ENCODE measurements at regions not wholly inside any gene's neighbourhood (a gene's known extent, or its start where the extent isn't known, plus 50 kb on each side); places are given as distances from the start of the nearest gene placed in this dataset.
"Not testable (repeated sequence)": the region's sequence is repeated elsewhere in the genome, so short reads cannot be mapped to it uniquely, and the experiment has no call there.

- no peak for DNase-seq (ENCODE audit: low read depth, low spot score)
These were observed 2365.6 kb downstream of the ARAP2 start for GRCh38 chr4:33878710-33879109.

GRCh38 chr4:33881176-33881575 lies 2363.1 kb downstream of the ARAP2 start:
- DNase-seq (ENCODE audit: low read depth, low spot score) = no peak

DNA sequence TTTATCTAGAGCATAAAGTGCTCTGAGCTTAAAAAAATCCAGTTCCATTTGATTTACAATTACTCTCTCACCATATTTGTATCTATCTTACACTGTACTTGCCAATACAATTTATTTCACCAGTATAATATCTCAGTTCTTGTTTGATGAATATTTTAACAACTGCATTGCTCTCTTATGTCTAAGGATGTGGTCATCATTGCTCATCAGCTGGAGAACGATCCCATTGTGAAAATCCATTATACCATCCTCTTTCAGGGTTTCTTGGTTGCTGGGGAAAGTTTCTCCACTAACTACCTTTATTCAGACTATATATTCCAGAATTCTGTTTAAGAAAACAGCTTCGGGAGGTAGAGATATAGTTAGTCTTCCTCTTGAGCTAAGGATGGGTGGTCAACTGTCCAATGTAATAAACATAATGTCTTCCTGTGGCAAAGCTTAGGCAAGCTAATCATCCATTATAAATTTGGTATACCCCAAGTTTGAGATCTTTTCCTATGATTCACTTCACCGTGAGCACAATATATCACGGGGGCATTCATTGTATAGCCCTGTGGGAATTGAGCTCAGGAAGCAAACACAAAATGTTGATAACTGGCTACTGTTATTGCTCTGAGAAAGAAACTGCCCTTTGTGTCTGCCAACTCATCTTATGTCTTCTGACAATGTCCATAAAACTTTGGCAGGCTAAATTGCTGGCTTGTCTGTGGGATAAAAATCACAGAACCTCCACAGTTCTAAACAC lies 2361.9 kb downstream of the ARAP2 start:
- no peak for DNase-seq (ENCODE audit: low read depth, low spot score)

- DNase-seq (ENCODE audit: low read depth, low spot score) = no peak
These were observed 2361.2 kb downstream of the ARAP2 start for GRCh38 chr4:33883111-33883510.

DNA sequence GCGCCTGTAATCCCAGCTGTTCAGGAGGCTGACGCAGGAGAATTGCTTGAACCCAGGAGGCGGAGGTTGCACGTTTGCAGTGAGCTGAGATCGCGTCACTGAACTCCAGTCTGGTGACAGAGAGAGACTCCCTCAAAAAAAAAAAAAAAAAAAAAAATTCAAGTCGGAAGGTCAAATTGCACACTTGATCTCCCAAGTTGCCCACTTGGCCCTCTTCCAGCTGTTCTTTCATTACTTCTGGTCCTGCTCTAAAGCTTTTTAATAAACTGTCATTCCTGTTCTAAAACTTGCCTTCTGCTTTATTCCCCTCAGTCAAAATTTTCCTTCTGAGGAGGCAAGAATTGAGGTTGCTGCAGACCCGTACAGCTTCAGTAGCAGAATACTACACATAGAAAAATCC lies 2358.0 kb downstream of the ARAP2 start:
- DNase-seq (ENCODE audit: low read depth, low spot score) = no peak

DNA sequence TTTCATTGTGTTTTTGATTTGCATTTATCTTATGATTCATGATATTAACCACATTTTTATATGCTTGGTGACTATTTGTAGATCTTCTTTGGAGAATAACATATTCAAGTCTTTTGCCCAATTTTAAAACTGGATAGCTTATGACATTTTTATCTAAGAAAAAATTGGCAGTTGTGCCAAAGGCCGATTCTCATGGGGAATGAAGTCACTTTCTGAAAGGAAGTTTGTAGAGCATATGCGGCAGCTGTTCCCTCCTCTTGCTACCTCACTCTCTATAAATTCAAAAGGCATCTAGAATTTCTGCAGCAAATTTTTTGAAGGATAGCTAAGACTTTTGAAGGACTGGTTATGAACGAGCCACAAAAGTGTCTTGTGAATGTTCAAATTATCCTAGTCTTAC lies 2353.5 kb downstream of the ARAP2 start:
- DNase-seq (ENCODE audit: low read depth, low spot score) = no peak

DNA sequence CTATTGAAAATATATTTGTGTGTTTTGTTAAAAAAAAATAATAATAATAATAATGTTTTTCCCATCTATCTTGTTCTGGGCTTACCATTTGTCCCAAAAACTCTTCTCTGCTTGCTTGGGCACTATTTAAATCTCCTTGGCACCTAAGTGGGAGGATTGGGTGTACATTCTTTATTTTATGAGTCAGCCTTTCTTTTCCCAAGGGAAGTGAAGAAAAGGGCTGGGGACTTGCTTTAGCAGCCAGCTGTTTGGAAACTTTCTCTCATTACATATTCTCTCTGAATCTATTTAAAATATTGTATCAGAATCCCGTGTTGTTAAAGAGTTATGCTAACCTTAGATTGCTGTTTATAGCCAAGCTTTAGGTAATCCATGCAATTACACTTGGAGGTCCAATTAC lies 2332.4 kb downstream of the ARAP2 start:
- DNase-seq (ENCODE audit: low read depth, low spot score) = no peak

DNA sequence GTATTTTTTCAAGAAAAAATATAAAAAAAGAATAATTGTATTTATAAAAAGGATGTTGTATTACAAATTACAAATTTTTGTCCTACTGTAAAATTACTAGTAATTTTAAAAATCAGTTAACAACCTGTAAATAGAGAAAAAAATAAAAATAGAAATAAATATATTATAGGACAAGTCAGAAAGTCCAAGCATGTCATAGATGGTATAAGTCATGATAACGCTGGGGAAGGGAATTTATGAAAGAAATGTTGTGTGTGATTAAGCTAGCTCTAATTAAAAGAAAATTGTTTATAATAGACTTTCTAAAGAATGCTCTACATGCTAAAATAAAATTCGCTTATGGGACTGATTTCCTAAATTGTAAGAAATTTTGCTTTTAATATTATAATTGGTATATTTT lies 2329.9 kb downstream of the ARAP2 start:
- DNase-seq (ENCODE audit: low read depth, low spot score) = no peak

DNA sequence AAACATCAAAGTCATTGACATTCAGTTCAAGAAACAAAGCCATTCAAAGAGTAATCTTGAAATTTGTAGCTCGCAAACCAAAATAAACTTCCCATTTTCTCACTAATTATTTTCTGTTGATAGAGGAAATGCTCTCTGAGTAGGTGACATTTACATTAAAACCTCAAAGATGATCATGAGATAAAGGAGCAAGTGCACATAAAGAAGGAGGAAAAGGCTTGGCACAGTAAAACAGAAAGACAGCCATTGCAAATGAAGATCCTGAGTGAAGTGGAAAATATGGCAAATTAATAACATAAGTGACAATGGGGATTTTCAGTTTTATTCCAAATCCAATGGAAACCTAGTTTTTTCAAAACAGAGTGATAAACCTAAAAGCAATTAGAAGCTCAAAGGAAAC lies 2320.8 kb downstream of the ARAP2 start:
- DNase-seq (ENCODE audit: low read depth, low spot score) = no peak

DNA sequence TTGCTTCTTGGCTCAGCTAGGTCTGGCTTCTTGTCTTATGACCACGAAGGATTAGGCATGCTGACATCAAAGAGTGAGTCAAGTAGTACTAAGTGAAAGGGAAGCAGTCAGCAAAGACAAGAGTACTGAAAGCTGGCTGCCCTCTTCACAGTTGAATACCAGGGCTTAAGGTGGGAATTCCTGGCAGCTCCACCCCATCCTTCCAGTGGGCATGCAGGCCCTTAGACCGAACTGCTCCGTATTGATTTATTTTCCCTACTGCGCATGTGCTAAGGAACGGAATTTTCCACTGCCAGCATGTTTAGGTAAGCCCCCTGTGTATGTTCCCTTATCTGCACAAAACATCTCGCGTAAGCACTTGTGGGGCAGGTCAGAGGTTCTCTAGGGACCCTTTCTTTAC lies 2320.1 kb downstream of the ARAP2 start:
- peak; percentile 17 for DNase-seq (ENCODE audit: low read depth, low spot score)

DNA sequence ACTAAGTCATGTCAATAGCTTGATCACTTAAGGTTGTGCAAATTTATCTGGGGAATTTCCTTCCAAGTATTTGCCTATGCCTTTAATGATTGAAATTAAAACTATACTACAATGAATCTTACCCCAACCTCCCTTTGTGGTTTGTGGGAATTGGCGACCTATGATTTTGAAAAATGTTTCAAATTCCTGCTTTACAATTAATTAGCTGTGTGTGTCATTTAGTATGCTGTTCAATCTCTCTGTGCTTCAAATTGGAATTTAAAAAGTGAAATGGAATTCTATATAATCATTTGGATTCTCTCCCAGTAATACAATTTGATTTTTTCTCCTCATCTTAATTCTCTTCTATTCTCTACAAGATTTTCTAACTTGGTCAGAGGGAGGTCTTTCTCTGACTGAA lies 2319.5 kb downstream of the ARAP2 start:
- no peak for DNase-seq (ENCODE audit: low read depth, low spot score)

DNA sequence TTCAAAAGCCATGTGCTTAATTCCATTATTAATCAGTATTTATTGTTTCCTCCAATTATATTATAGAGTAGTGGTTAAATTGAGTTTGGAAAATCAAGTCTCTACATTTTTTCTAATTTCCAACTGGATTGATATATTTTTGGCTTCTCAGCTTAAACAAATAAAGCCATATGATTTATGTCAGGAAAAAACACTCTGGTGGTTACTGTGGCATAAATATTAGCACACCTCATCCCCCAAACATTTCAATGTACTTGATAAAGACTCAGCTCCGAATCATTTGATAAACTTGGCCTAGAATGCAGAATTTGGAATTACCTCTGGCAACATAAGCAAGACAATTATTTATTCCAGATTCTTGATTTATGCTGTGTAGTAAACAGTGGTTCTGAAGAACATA lies 2313.8 kb downstream of the ARAP2 start:
- no peak for DNase-seq (ENCODE audit: low read depth, low spot score)

GRCh38 chr4:33931026-33931425 lies 2313.3 kb downstream of the ARAP2 start:
- no peak for DNase-seq (ENCODE audit: low read depth, low spot score)

- no peak for DNase-seq (ENCODE audit: low read depth, low spot score)
These were observed 2304.0 kb downstream of the ARAP2 start for GRCh38 chr4:33940281-33940680.

DNA sequence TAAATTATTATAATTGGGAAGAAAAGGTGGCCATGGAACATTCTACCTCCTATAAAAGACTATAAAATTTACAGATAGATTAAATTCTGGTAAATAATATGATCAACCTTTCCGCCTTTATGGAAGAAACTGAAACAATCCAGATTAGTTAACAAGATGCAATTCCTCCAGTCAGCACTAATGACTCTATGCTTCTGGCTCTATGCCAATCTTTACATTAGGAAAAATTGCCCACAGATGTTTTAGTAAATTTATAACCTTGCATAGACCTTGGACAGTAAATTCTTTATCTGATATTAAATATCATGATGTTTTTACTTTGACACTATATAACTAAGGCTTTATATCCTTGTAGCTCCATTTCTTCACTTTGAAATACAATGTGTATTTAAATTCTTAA lies 2302.5 kb downstream of the ARAP2 start:
- no peak for DNase-seq (ENCODE audit: low read depth, low spot score)

- no peak for DNase-seq (ENCODE audit: low read depth, low spot score)
These were observed 2295.4 kb downstream of the ARAP2 start for GRCh38 chr4:33948921-33949320.

GRCh38 chr4:33953848-33954247 lies 2290.5 kb downstream of the ARAP2 start:
- DNase-seq (ENCODE audit: low read depth, low spot score) = not testable (repeated sequence)

GRCh38 chr4:33954759-33955158 lies 2289.6 kb downstream of the ARAP2 start:
- DNase-seq (ENCODE audit: low read depth, low spot score) = no peak

GRCh38 chr4:33959519-33959918 lies 2284.8 kb downstream of the ARAP2 start:
- no peak for DNase-seq (ENCODE audit: low read depth, low spot score)

- DNase-seq (ENCODE audit: low read depth, low spot score) = no peak
These were observed 2282.6 kb downstream of the ARAP2 start for GRCh38 chr4:33961761-33962160.

DNA sequence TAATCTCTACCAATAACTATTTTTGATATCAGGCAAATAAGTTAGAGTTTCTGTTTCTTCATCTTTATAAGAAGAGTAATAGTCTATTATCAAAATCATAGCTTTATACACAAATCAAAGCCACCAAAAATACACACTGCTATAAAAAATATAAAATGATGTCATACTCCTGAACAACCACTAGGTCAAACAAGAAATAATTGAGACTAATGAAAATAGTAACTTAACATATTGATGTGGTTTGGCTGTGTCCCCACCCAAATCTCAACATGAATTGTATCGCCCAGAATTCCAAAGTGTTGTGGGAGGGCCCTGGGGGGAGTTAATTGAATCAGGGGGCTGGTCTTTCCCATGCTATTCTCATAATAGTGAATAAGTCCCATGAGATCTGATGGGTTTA lies 2277.5 kb downstream of the ARAP2 start:
- no peak for DNase-seq (ENCODE audit: low read depth, low spot score)

GRCh38 chr4:33974270-33974669 lies 2270.0 kb downstream of the ARAP2 start:
- DNase-seq (ENCODE audit: low read depth, low spot score) = no peak

DNA sequence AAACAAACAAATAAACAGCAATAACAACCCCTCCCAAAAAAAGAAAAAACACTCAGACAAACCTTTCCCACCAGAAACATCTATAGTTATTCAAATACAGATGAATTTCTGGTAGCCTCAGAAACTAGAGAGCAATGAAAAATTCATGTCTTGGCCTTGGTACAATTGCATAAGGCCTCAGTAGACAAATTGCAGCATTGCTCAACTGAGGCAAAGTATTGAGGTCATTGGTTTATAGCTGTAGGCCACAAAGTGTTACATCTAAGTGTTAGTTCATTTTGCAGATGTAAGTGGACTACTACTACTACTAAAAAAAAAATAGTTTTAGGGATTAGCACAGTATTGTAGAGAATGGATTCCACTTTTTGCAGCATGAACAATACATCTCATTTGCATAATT lies 2268.3 kb downstream of the ARAP2 start:
- DNase-seq (ENCODE audit: low read depth, low spot score) = no peak

DNA sequence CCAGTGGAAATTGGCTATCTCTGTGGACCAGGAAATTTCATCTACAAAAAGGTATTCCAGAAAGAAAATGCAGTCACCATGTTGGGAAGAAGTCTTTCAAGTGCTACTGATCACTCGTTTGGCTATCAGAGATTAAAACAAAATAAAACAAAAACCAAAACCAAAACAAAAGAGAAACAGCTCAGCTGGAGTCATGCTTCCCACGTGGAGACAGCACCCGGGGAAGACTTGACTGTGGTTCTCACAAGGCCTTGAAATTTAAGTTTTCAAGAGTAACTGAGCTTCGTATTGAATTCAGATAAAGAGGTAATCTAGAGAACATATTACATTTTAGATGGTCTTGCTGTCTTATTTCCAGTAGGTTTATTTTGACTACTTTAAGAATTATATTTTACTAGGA lies 2264.5 kb downstream of the ARAP2 start:
- DNase-seq (ENCODE audit: low read depth, low spot score) = not testable (repeated sequence)
